Iris pigment epithelial cell (primary cell): ENCODE measurements at regions not wholly inside any gene's neighbourhood (a gene's known extent, or its start where the extent isn't known, plus 50 kb on each side); places are given as distances from the start of the nearest gene placed in this dataset.
"Not testable (repeated sequence)": the region's sequence is repeated elsewhere in the genome, so short reads cannot be mapped to it uniquely, and the experiment has no call there.

Experiments used
- DNase-seq: peaks from one replicate; pipeline ENCODE4 v3.0.0-alpha.2; 2011; ENCODE audit warnings: low read depth

DNA sequence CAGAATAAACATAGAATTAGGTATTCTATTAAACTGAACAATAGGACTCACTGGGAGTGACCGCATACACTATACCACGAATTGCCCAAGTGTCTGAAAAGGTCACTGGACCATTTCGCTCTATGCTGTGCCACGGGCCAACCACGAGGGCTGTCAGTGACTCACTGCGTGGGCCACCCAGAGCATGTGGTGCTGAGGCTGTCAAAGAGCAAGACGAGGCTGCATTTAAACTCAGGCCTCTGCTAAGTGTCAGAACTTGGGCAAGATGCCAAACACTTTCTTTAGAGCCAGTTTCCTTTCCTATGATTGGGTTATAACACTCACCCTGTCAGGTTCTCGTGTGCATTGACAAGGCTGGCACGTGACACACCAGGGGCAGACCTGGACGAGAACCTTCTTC, 97.5 kb downstream of the SH3YL1 start:
- no peak for DNase-seq

DNA sequence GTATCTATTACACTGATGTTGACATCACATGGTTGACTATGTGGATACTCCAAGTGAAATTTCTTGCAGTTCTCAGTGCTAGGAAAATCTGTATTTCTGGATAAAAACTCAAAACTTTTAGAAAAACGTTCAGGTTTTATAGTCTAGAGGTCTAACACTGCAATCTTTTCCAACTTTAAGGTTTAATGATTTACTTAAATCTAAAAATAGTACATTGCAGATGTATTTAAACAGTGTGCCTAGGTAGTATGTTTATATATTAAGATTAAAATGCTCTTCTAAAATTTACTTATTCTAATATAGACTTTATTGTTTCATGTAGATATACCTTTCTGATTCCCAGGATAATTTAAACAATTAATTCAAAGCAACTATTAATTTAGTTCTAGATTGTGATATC, 98.3 kb downstream of the SH3YL1 start:
- DNase-seq: no peak

DNA sequence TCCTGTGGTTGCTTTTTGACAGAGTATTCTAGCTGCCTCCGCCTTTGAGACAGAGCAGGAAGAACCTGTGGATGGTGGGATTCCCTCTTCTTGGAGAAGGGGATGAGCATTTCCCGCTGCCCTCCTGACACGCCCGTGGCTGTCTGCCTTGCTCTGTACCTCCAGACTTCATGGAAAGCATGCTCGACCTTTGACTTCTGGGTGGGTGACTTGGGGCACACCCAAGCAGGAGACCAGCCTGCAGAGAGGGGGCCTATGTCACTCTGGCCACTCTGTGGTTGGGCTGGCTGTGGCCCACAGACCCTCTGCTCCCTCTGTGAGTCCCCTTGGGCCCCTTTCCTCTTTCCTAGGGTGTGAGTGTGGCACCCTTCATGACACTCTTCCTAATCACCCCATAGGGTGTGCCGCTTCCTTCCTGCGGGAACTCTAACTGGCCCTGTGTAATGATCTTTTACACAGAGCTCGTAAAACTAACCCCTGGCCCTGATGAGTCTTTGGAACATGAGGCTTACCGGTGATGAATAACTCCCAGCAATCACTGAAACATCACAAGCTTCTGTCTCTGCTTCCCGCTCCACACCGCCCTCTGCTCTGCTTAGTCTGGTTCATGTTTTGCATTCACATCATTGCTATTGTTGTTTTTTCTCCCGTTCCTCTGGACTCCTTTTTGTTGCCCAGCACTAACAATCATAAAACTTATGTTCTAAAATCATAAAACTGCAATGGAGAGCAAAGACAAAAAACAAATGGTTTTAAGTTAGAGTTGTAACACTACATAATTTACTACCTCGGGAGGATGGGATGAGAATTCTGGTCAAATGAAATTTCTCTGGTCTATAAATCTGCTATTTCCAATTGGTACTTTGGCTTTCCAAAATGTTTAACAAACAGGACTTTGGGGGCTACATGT, 101.1 kb downstream of the SH3YL1 start:
- no peak for DNase-seq

DNA sequence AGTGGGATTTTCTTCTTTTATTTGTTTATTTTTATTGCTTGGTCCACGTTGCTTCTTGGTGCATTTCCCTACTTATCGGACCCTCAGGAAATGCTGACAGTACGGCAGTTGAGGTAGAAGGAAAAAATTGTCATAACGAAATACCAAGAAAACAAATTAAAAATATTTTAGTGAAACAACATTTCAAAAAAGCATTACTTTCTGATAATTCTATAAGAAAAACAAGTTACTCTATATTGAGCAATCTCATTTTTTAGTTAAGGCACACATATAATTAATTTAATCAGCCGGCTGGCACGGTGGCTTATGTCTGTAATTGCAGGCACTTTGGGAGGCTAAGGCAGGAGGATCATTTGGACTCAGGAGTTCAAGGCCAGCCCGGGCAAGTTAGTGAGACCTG, 102.1 kb downstream of the SH3YL1 start:
- DNase-seq: no peak

DNA sequence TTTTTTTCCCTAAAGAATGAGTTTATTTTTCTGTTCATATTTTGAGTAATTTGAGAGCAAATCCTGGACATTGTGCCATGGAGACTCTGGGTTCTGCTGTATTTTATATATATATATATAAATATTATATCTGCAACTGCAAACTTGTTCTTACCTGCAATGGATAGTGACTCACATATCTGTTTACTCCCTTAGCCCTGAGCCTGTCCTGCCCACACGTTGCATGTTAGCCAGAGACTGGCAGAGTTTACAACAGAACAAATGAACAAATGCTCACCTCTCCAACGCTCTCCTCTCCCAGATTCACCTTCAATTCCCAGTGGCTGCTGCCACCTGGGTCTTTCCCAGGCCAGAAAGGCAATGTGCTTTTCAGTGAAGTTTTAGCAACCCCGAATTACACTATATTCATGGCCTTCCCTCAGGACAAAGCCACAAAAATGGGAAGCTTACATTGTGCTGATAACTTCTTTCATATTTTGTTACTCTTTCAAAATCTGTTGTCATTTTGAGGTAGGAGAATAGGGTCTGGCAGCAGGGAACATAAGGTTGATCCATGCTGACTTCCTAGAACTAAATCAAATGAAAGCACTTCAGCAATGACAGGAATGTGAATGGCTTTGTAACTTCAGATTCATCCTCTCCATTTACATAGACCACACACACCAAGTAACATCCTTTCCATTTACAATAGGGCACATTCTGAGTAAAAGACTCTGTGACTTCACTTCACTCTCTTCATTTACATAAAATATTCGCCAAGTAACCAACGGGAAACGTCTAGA, 105.4 kb upstream of the FAM110C start:
- DNase-seq: no peak

DNA sequence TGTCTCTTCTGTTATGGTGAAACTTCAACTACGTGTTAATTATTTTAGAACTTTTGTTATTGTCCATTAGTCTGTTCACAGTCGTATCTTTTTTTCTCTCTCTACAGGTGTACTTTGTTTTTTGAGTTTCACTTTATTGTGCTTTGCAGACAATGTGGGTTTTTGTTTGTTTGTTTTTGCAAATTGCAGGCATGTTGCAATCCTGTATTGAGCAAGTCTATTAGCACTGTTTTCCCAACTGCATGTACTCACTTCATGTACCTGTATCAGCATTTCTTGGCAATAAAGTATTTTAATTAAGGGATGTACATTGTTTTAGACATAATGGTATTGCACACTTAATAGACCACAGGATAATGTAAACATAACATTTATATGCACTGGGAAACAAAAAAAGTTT, 99.1 kb upstream of the FAM110C start:
- DNase-seq: no peak

DNA sequence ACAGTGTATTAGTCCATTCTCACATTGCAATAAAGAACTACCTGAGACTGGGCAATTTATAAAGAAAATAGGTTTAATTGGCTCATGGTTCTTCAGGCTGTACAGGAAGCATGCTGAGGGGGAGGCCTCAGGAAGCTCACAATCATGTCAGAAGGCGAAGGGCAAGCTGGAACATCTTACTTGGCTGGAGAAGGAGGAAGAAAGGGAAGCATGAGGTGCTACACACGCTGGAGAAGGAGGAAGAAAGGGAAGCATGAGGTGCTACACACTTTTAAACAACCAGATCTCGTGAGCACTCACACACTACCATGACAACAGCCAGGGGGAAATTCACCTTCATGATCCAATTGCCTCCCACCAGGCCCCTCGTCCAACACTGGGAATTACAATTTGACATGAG, 95.3 kb upstream of the FAM110C start:
- no peak for DNase-seq

DNA sequence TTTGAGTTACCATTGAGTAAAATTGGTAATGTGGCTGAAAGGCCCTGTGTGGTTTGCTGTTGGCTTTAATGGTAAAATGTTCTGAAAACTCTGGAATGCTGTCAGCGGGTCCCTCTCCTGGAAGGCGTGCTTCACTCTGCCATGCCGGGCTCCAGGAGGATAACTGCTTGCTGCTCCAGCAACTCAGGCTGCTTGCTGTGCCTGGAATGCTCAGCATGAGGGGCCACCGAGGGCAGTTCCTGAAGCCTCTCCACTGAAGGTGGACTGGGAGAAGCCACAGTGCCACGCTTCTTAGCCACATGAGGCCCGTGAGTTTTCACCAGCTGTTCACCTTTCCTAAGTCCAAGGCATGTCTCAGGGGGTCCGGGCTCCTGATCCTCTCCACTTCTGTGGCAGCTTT, 90.4 kb upstream of the FAM110C start:
- DNase-seq: no peak

DNA sequence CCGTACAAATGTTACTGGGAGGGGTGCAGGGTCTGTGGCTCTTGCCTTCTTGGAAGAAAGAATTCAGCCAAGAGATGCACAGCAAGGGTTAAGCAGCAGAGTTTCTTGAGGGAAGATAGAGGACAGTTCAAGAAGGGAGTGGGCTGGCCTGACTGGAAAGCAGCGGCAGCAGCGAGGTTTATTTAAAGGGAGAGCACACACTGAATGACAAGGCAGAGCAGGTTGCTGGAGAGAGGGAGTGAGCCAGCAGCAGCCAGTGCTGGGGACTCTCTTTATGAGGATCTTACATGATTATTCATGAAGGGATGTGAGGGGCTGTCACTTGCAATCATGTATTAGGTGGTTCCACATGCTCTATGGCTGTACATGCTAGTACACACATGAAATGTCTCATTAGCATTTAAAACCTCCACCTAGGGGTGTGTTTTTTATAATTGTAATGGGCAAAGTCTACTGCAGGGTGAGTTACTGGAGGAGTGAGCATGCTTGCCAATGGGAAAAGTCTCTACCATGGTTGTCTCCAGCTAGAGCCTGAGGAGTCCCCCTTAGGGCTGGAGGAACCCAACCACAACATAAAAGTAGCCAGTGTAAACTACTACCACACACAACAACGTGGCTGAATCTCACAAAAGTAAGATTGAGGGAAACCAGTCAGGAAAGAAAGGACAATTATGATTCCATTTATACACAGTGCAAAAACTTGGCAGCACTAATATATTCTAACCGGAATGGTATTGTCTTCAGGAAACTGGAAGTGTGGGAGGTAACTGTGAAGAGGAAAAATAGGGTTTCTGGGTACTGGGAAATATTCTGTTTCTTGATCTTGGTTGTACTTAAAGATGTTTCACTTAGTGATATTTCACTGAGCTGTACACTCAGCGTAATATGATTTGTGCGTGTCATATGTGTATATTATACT, 87.6 kb upstream of the FAM110C start:
- no peak for DNase-seq

DNA sequence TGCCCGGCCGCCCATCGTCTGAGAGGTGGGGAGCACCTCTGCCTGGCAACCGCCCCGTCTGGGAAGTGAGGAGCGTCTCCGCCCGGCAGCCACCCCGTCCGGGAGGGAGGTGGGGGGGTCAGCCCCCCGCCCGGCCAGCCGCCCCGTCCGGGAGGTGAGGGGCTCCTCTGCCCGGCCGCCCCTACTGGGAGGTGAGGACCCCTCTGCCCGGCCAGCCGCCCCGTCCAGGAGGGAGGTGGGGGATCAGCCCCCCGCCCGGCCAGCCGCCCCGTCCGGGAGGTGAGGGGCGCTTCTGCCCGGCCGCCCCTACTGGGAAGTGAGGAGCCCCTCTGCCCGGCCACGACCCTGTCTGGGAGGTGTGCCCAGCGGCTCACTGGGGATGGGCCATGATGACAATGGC, 80.5 kb upstream of the FAM110C start:
- DNase-seq: not testable (repeated sequence)

DNA sequence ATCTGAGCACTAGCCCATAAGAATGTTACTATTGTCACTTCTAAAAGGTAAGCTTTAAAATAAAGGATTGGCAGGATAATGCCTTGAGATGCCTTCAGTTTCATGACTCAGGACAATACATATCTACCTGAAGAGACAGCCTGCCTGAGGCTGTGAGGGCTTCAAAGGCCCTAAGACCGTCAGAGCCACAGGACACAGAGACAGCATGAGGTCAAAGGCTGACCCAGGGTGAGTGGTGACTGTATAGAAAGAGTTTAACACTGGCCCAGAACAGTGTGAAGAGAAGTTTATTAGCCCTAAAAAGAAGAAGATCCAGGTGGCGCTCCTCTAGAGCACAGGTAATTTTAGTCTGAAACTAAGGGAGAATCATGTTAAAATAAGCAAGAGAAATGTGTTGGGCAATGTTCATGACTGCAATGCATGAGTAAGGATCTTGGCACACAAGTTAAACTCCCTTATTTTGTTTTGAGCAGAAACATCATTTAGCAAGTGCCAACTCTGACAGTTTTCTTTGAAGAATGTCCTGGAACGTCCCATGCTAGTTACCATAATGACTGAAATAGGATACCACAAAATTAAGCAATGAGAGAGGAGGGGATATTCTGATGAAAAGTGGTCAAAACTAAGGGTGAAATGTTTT, 78.1 kb upstream of the FAM110C start:
- peak; percentile 1 for DNase-seq

DNA sequence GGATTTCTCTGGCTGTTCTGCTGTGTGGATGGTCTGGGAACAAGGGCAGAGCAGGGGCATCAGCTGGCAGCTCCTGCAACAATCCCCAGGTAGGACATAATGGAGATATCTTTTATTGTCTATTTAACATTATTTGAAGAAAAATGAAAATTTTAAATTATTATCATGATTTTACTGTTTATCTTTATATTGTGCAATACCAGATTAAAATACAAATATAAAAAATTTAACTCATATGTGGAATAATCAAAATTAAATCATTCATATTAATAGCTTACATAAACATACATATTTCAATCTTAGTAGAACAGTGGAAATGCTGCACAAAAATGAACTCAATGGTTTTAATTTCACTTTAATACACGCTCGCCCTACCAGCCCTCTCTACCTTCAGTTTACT, 70.6 kb upstream of the FAM110C start:
- no peak for DNase-seq

DNA sequence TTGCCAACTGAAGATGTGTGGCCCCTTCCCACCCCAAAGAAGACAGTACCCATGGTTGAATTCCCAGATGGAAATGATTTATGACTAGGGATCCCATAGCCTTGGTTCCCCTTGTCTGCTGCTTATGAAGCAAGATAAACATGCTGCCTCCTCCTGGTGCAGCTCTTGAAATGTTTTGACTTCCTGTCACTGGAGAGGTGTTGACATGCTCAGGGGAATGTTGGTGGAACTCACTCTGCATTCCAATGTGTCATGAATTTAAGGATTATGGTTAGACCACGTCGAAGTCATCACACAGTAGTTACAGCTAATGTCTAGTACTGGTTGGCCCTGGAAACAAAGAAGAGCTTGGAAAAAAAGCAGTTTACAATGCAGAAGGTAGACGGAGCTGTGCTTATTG, 69.0 kb upstream of the FAM110C start:
- no peak for DNase-seq

DNA sequence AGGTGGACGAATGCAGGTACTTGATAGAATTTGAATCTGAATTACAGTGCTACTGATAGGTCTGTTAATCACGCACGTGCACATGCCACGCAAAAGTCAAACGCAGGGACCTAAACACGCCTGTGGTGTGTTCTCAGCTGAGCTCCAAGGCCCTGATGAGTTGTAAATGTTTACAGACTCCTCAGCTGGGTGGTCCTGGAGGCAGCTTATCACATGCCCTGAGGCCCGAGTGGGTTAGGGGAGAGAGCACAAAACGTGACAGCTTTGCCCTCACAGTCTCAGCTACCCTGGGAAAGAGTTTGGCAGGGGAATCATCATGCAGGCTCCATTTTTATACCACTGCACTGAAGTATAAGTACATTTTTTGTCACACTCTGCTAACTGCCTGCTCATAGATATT, 68.3 kb upstream of the FAM110C start:
- DNase-seq: no peak

DNA sequence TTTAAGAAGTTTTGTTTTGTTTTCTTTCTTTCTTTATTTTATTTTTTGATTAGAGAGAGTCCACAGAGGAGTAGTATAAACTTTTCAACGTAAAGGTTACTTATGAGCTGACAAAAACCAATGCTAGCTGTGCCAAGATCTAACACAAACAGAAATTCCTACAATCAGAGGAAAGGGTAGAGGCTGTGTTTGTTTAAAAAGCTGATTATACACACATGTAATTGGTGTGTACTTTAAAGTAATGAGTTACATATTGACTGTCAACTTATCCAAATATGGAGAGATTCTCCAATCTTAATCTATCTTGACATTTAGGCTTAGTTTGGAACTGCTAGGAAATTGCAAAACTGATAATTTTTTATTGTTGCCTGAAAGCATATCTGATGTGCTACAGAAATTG, 63.7 kb upstream of the FAM110C start:
- DNase-seq: no peak

DNA sequence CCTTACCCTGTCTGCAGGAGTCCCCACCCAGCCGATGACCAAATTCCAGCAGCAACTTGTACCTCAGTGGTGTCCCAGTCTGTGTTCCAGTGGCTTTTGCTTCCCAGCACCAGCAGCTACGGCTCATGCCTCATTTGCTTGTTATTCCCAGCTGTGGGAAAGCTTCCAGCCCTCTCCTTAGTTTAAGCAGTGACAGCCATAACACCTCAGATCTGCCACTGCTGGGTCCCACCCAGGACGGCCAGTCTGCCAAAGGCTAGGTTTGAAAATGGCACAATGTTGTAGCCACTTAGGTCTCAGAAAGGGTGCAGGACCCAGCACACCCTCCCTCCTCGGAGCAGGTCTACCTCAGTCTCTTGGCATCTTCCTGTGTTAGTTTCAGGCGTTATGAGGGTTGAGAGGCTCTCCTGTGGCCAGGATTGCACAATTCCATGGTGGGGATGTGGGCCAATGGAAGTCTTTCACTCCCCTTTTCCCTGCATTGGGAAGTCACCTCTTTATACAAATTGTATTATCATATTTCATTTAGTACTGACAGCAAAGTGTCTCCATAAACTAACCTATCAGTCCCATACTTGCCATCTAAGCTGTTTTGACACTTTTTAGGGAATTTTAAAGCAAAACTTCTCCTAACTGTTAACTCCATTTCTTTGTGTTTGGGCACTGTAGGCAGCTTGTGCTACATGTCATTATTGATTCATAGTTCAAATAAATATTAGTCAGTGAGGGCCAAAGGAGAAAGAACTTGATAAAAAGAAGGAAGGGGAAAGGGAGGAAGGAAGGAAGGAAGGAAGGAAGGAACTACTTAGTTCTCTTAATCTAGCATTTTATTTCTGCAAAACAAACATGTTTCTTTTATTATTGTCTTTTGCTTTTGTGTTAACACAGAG, 62.9 kb upstream of the FAM110C start:
- DNase-seq: no peak

DNA sequence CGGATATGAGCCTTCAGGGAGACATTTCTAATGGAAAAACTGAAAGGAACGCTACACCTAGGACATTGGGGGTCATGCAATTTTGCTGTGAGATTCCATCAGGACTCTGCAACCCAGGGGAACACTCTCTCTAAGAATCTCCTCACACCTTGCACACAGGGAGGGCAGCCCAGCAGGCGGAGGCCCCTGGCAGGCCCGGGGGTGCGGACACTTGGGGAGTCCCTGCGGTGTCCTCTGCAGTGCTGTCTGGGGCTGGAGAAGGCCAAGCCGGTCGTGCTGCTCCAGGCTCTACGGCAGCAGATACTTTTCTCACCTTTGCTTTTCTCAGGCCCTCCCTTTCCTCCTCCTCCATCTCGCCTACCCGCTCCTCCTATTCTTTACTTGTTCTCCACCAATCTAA, 54.7 kb upstream of the FAM110C start:
- DNase-seq: no peak
